ENCODE measurements at regions not wholly inside any gene's neighbourhood (a gene's known extent, or its start where the extent isn't known, plus 50 kb on each side); places are given as distances from the start of the nearest gene placed in this dataset.

- TF ChIP-seq, protein P1, sequence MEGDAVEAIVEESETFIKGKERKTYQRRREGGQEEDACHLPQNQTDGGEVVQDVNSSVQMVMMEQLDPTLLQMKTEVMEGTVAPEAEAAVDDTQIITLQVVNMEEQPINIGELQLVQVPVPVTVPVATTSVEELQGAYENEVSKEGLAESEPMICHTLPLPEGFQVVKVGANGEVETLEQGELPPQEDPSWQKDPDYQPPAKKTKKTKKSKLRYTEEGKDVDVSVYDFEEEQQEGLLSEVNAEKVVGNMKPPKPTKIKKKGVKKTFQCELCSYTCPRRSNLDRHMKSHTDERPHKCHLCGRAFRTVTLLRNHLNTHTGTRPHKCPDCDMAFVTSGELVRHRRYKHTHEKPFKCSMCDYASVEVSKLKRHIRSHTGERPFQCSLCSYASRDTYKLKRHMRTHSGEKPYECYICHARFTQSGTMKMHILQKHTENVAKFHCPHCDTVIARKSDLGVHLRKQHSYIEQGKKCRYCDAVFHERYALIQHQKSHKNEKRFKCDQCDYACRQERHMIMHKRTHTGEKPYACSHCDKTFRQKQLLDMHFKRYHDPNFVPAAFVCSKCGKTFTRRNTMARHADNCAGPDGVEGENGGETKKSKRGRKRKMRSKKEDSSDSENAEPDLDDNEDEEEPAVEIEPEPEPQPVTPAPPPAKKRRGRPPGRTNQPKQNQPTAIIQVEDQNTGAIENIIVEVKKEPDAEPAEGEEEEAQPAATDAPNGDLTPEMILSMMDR (IDR thresholded peaks at IDR 0.05), result no peak
- no peak for TF ChIP-seq POLR2A (IDR thresholded peaks at IDR 0.05)
Observed at GRCh38 chr13:59176775-59177174, 987.0 kb downstream of the DIAPH3 start.
